Brain microvascular endothelial cell (primary cell): ENCODE measurements at regions not wholly inside any gene's neighbourhood (a gene's known extent, or its start where the extent isn't known, plus 50 kb on each side); places are given as distances from the start of the nearest gene placed in this dataset.
A peak's percentile ranks its signal among the peaks of the same experiment; 100 is the strongest.

Experiments
- DNase-seq: peaks from one replicate; pipeline ENCODE4 v3.0.0-alpha.2; 2020
- H3K27ac ChIP-seq: fragments of 250-450 bp; sonication (Bioruptor Pico); 2 replicates; pipeline ENCODE4 v1.5.1; 2020; ENCODE audit warnings: mild to moderate bottlenecking, moderate library complexity
- H3K27me3 ChIP-seq: fragments of 250-450 bp; sonication (Bioruptor Pico); replicated peaks from 2 replicates; pipeline ENCODE4 v1.5.1; 2020; ENCODE audit warnings: mild to moderate bottlenecking
- H3K36me3 ChIP-seq: fragments of 250-450 bp; sonication (Bioruptor Pico); replicated peaks from 2 replicates; pipeline ENCODE4 v1.5.1; 2020; ENCODE audit warnings: mild to moderate bottlenecking
- H3K4me3 ChIP-seq: 2 replicates; pipeline ENCODE4 v1.5.1; 2011; ENCODE audit warnings: low read depth, mild to moderate bottlenecking, control low read depth, low read length, moderate library complexity
- in situ Hi-C: cut with HindIII; loops from 2 replicates; pipeline ENCODE4 v1.10.0; 2017; ENCODE audit warnings: low sequenced_read_pairs, low pct_ligation_motif_present
- TF ChIP-seq, protein P1 (sequence below): IDR thresholded peaks from 2 replicates; pipeline ENCODE4 v1.5.1; 2011; ENCODE audit warnings: low read depth, mild to moderate bottlenecking, moderate library complexity, low read length, control low read depth, inconsistent platforms; ENCODE audit errors: missing control alignments

- Histone ChIP-seq H3K27ac (no peak overlapping the region), H3K27me3 (no peaks in the 10 kb centered on the region), H3K36me3 (no peaks in the 10 kb centered on the region), H3K4me3 (no peak overlapping the region)
- in situ Hi-C loops, result no loop called here
- DNase-seq, result no peak
- TF ChIP-seq, protein P1, sequence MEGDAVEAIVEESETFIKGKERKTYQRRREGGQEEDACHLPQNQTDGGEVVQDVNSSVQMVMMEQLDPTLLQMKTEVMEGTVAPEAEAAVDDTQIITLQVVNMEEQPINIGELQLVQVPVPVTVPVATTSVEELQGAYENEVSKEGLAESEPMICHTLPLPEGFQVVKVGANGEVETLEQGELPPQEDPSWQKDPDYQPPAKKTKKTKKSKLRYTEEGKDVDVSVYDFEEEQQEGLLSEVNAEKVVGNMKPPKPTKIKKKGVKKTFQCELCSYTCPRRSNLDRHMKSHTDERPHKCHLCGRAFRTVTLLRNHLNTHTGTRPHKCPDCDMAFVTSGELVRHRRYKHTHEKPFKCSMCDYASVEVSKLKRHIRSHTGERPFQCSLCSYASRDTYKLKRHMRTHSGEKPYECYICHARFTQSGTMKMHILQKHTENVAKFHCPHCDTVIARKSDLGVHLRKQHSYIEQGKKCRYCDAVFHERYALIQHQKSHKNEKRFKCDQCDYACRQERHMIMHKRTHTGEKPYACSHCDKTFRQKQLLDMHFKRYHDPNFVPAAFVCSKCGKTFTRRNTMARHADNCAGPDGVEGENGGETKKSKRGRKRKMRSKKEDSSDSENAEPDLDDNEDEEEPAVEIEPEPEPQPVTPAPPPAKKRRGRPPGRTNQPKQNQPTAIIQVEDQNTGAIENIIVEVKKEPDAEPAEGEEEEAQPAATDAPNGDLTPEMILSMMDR, result no peak
Measured at GRCh38 chr12:105483691-105484090, 153.2 kb downstream of the C12orf75 start.

- in situ Hi-C loops, result no loop called here
- Histone ChIP-seq H3K4me3 (no peak overlapping the region), H3K27me3 (no peaks in the 10 kb centered on the region), H3K36me3 (no peaks in the 10 kb centered on the region), H3K27ac (peak overlapping the region; percentile 30)
- TF ChIP-seq, protein P1, result no peak
- DNase-seq, result peak; percentile 89
Measured at GRCh38 chr12:105485321-105485910, 154.9 kb downstream of the C12orf75 start.

- Histone ChIP-seq H3K4me3 (no peak overlapping the region), H3K27ac (peak overlapping the region; percentile 29), H3K36me3 (no peaks in the 10 kb centered on the region), H3K27me3 (no peaks in the 10 kb centered on the region)
- no peak for DNase-seq
- TF ChIP-seq, protein P1, result no peak
- in situ Hi-C loops, result no loop called here
Measured at GRCh38 chr12:105485921-105486320, 155.4 kb downstream of the C12orf75 start.

DNA sequence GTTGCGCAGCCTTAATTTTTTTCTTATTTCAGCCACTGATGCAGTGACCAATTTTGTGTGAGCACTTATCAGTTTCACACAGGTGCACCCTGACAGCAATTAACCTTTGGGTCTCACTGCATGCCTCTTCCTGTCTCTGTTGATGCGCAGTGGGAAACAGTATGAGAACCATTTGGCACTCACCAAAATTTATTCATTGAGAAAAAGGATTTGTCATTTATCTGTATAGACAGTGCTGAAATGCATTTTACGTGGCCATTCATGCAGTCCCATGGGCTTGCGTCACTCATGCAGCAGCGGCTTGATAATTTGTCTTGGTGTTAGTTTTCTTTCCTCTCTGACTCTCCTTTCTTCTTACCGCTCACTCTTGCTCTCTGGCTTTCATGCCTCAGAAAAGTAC is 157.5 kb downstream of the C12orf75 start:
- TF ChIP-seq, protein P1, result no peak
- H3K27me3 ChIP-seq, result no peaks in the 10 kb centered on the region
- H3K4me3 ChIP-seq, result no peak overlapping the region
- H3K36me3 ChIP-seq, result no peaks in the 10 kb centered on the region
- in situ Hi-C loops, result no loop called here
- H3K27ac ChIP-seq, result no peak overlapping the region
- DNase-seq, result no peak

DNA sequence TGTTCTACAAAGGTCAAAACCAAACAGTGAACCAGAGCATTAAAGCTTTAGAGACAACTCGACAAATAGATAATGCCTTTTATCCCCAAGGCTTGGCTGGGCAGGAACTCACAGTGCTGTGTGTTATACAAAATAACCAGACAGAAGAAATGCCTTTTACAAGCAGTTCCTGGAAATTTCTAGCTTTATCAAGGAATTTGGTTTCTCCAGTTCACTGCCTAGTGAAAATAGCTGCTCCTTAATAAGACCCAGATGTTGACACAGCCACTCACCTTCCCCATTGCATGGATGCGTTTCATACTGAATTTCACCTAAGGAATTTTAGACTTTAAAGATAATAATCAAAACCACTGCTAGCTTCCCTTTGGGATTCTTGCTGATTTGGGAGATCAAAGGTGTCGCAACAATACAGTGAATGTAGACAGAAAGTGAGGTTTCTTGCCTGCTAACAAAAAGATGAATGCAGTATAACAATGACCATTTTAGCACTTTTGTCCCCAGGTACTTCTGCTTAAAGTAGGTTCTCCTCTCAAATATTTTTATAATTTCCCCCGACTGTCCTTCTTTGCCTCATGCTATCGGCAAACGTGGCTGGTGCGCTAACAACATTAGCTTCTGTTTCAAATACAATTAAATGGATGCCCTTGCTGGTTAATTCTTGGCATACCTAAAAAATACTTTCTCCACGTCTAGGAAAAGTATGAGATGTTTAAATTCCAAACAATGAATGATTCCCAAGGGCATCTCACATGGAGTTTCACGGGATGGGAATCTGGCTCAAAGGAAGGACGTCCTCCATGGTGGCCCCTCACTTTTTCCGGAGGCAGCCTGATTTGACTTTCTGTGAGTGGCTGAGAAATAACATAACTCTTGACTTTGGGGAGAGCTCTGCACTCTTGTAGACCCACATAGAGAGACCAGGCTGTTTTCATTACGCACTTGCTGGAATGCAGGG is 162.4 kb downstream of the C12orf75 start:
- H3K27ac ChIP-seq, result no peak overlapping the region
- in situ Hi-C loops, result no loop called here
- DNase-seq, result no peak
- TF ChIP-seq, protein P1, result no peak
- no peaks in the 10 kb centered on the region for H3K36me3 ChIP-seq
- H3K4me3 ChIP-seq, result no peak overlapping the region
- no peaks in the 10 kb centered on the region for H3K27me3 ChIP-seq
